Smooth muscle cell (in vitro differentiated cells): ENCODE measurements at regions not wholly inside any gene's neighbourhood (a gene's known extent, or its start where the extent isn't known, plus 50 kb on each side); places are given as distances from the start of the nearest gene placed in this dataset.

Experiments used
- DNase-seq: peaks from one replicate; lab custom pipeline; 2025; ENCODE audit not compliant: unreplicated experiment; lab: John Stamatoyannopoulos, UW
- H2AFZ ChIP-seq: fragments of 200-600 bp; sonication (generic); 2 replicates; pipeline ENCODE4 v1.6.0; 2016; ENCODE audit warnings: antibody characterized with exemption, low read depth, mild to moderate bottlenecking
- H3F3A ChIP-seq: fragments of 200-600 bp; sonication (generic); 2 replicates; pipeline ENCODE4 v1.6.0; 2017; ENCODE audit warnings: antibody characterized with exemption, low read depth
- H3K27ac ChIP-seq: fragments of 200-600 bp; sonication (generic); 2 replicates; pipeline ENCODE4 v1.5.1; 2016; ENCODE audit warnings: low read depth, mild to moderate bottlenecking
- H3K27me3 ChIP-seq: fragments of 200-600 bp; sonication (generic); 2 replicates; pipeline ENCODE4 v1.6.1; 2016; ENCODE audit warnings: low read depth, mild to moderate bottlenecking
- H3K36me3 ChIP-seq: fragments of 200-600 bp; sonication (generic); 2 replicates; pipeline ENCODE4 v1.5.1; 2016; ENCODE audit warnings: low read depth
- H3K4me1 ChIP-seq: fragments of 200-600 bp; sonication (generic); 2 replicates; pipeline ENCODE4 v1.5.1; 2016; ENCODE audit warnings: low read depth
- H3K4me2 ChIP-seq: fragments of 200-600 bp; sonication (generic); 2 replicates; pipeline ENCODE4 v1.6.0; 2016; ENCODE audit warnings: mild to moderate bottlenecking
- H3K4me3 ChIP-seq: fragments of 200-600 bp; sonication (generic); 2 replicates; pipeline ENCODE4 v1.5.1; 2016; ENCODE audit warnings: mild to moderate bottlenecking
- H3K79me2 ChIP-seq: fragments of 200-600 bp; sonication (generic); 2 replicates; pipeline ENCODE4 v1.6.0; 2016; ENCODE audit warnings: low read depth, mild to moderate bottlenecking
- H3K9ac ChIP-seq: fragments of 200-600 bp; sonication (generic); 2 replicates; pipeline ENCODE4 v1.6.0; 2016; ENCODE audit warnings: low read depth
- H3K9me3 ChIP-seq: fragments of 200-600 bp; sonication (generic); replicated peaks from 2 replicates; pipeline ENCODE4 v1.5.1; 2016; ENCODE audit warnings: low read depth
- H4K20me1 ChIP-seq: fragments of 200-600 bp; sonication (generic); 2 replicates; pipeline ENCODE4 v1.6.0; 2016; ENCODE audit warnings: low read depth
- CTCF ChIP-seq: fragments of 200-600 bp; sonication (generic); IDR thresholded peaks from 2 replicates; pipeline ENCODE4 v1.5.1; 2017; ENCODE audit warnings: borderline replicate concordance, mild to moderate bottlenecking, antibody characterized with exemption; ENCODE audit not compliant: insufficient read depth, poor library complexity, severe bottlenecking
- WGBS: methylation state at CpG from one replicate; pipeline ENCODE4 v1.1.7; 2016; ENCODE audit warnings: low lambda C conversion rate; 5-methylcytosine and 5-hydroxymethylcytosine counted together

GRCh38 chr10:127678091-127678490 lies 58.9 kb upstream of the FOXI2 start:
- Histone ChIP-seq H3K9me3 (no peaks in the 10 kb centered on the region), H2AFZ (no peak overlapping the region), H3K36me3 (no peaks in the 10 kb centered on the region), H3K27me3 (peaks cover 8% of the 10 kb centered on the region), H3K4me2 (no peak overlapping the region), H4K20me1 (no peaks in the 10 kb centered on the region), H3K9ac (no peak overlapping the region), H3K4me3 (no peak overlapping the region), H3K79me2 (no peaks in the 10 kb centered on the region), H3K27ac (no peak overlapping the region), H3F3A (no peaks in the 10 kb centered on the region), H3K4me1 (no peaks in the 10 kb centered on the region)
- DNase-seq, result no peak
- TF ChIP-seq CTCF, result no peak
- WGBS, result 65% methylated on average over 8 of the region's 8 CpGs

GRCh38 chr10:127679642-127680255 lies 57.2 kb upstream of the FOXI2 start:
- TF ChIP-seq CTCF, result peak; percentile 26
- H3K4me3 ChIP-seq, result no peak overlapping the region
- H4K20me1 ChIP-seq, result no peaks in the 10 kb centered on the region
- no peak overlapping the region for H3K27ac ChIP-seq
- H3F3A ChIP-seq, result no peaks in the 10 kb centered on the region
- no peak overlapping the region for H2AFZ ChIP-seq
- no peak overlapping the region for H3K4me2 ChIP-seq
- H3K9me3 ChIP-seq, result no peaks in the 10 kb centered on the region
- no peak overlapping the region for H3K9ac ChIP-seq
- peaks cover 8% of the 10 kb centered on the region for H3K27me3 ChIP-seq
- no peaks in the 10 kb centered on the region for H3K4me1 ChIP-seq
- DNase-seq, result no peak
- no peaks in the 10 kb centered on the region for H3K79me2 ChIP-seq
- no peaks in the 10 kb centered on the region for H3K36me3 ChIP-seq
- 77% methylated on average over 3 of the region's 3 CpGs for WGBS
